OCI-LY1 (cell line): ENCODE measurements at regions not wholly inside any gene's neighbourhood (a gene's known extent, or its start where the extent isn't known, plus 50 kb on each side); places are given as distances from the start of the nearest gene placed in this dataset.

Experiments
- H2AFZ ChIP-seq: fragments of 200-600 bp; sonication (generic), shearing (Covaris generic); 2 replicates; pipeline ENCODE4 v1.6.0; 2014; ENCODE audit warnings: antibody characterized with exemption, mild to moderate bottlenecking, low read length
- H3F3A ChIP-seq: fragments of 200-600 bp; sonication (generic), shearing (Covaris generic); 2 replicates; pipeline ENCODE4 v1.6.0; 2014; ENCODE audit warnings: mild to moderate bottlenecking, antibody characterized with exemption, low read length, moderate library complexity; ENCODE audit not compliant: insufficient read depth
- H3K27ac ChIP-seq: fragments of 200-600 bp; sonication (generic); 2 replicates; pipeline ENCODE4 v1.5.1; 2014; ENCODE audit warnings: low read length, mixed run types, mild to moderate bottlenecking, low read depth; ENCODE audit not compliant: poor library complexity, severe bottlenecking
- H3K27me3 ChIP-seq: fragments of 200-600 bp; sonication (generic); 2 replicates; pipeline ENCODE4 v1.6.0; 2014; ENCODE audit warnings: antibody characterized with exemption, mild to moderate bottlenecking, low read length, moderate library complexity; ENCODE audit not compliant: insufficient read depth
- H3K36me3 ChIP-seq: fragments of 200-600 bp; sonication (generic); 2 replicates; pipeline ENCODE4 v1.6.1; 2014; ENCODE audit warnings: mild to moderate bottlenecking, antibody characterized with exemption, low read length, moderate library complexity, mixed read lengths; ENCODE audit not compliant: insufficient read depth
- H3K4me1 ChIP-seq: fragments of 200-600 bp; sonication (generic); 2 replicates; pipeline ENCODE4 v1.5.1; 2014; ENCODE audit warnings: mild to moderate bottlenecking, low read length, moderate library complexity; ENCODE audit not compliant: insufficient read depth, severe bottlenecking
- H3K4me2 ChIP-seq: fragments of 200-600 bp; sonication (generic), shearing (Covaris generic); 2 replicates; pipeline ENCODE4 v1.6.1; 2014; ENCODE audit warnings: low read length
- H3K4me3 ChIP-seq: fragments of 200-600 bp; sonication (generic); 2 replicates; pipeline ENCODE4 v1.5.1; 2014; ENCODE audit warnings: low read length, low read depth, mild to moderate bottlenecking, mixed read lengths; ENCODE audit not compliant: poor library complexity, severe bottlenecking
- H3K79me2 ChIP-seq: fragments of 200-600 bp; shearing (Covaris generic); 2 replicates; pipeline ENCODE4 v1.6.1; 2016; ENCODE audit warnings: mixed run types, low read length, mixed read lengths; ENCODE audit not compliant: insufficient read depth
- H3K9ac ChIP-seq: fragments of 200-600 bp; sonication (generic), shearing (Covaris generic); 2 replicates; pipeline ENCODE4 v1.6.1; 2014; ENCODE audit warnings: mild to moderate bottlenecking, low read length, mixed read lengths
- H3K9me2 ChIP-seq: fragments of 200-600 bp; sonication (generic), shearing (Covaris generic); 2 replicates; pipeline ENCODE4 v1.6.1; 2014; ENCODE audit warnings: low read depth, mild to moderate bottlenecking, low read length, mixed read lengths
- H3K9me3 ChIP-seq: fragments of 200-600 bp; shearing (Covaris generic); 2 replicates; pipeline ENCODE4 v1.6.1; 2014; ENCODE audit warnings: low read length, mixed read lengths
- H4K20me1 ChIP-seq: fragments of 200-600 bp; sonication (generic), shearing (Covaris generic); 2 replicates; pipeline ENCODE4 v1.6.0; 2016; ENCODE audit warnings: mild to moderate bottlenecking, low read length; ENCODE audit not compliant: insufficient read depth
- CTCF ChIP-seq: fragments of 200-600 bp; sonication (generic), shearing (Covaris generic); IDR thresholded peaks from 2 replicates; pipeline ENCODE4 v1.5.1; 2017; ENCODE audit warnings: mild to moderate bottlenecking, antibody characterized with exemption, low read length, moderate library complexity, mixed read lengths
- EZH2 ChIP-seq: fragments of 200-600 bp; sonication (generic), shearing (Covaris generic); IDR thresholded peaks from 2 replicates; pipeline ENCODE4 v1.8.0; 2017; ENCODE audit warnings: borderline replicate concordance, mixed run types, mild to moderate bottlenecking, antibody characterized with exemption, low read length, moderate library complexity, mixed read lengths

DNA sequence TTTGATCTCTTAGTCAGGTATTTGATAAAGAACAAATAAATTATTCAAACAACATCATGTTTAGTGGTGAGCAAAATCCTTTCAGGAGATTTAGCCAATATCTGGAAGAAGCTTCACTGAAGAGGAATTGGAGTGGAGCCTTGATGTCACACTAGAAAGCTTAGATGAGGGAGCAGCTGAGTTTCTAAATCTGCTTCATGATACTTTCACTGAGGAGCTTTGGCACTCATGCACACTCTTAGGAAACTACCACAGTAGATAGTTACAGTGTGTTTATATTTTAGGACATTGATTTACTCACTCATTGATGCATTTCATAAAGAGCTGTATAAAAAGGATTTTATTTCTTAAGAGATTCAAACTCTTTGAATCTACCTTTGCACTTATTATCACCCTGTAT, 366.2 kb upstream of the BTBD3 start:
- no peaks in the 10 kb centered on the region for H3K27me3 ChIP-seq
- no peaks in the 10 kb centered on the region for H3K4me1 ChIP-seq
- no peaks in the 10 kb centered on the region for H4K20me1 ChIP-seq
- H3K9me2 ChIP-seq: no peaks in the 10 kb centered on the region
- no peak for TF ChIP-seq EZH2
- no peak for TF ChIP-seq CTCF
- no peak overlapping the region for H3K9ac ChIP-seq
- no peak overlapping the region for H3K27ac ChIP-seq
- H3K36me3 ChIP-seq: no peaks in the 10 kb centered on the region
- H2AFZ ChIP-seq: no peak overlapping the region
- no peaks in the 10 kb centered on the region for H3K79me2 ChIP-seq
- H3K9me3 ChIP-seq: no peaks in the 10 kb centered on the region
- H3K4me2 ChIP-seq: no peak overlapping the region
- H3K4me3 ChIP-seq: no peak overlapping the region
- H3F3A ChIP-seq: no peaks in the 10 kb centered on the region

DNA sequence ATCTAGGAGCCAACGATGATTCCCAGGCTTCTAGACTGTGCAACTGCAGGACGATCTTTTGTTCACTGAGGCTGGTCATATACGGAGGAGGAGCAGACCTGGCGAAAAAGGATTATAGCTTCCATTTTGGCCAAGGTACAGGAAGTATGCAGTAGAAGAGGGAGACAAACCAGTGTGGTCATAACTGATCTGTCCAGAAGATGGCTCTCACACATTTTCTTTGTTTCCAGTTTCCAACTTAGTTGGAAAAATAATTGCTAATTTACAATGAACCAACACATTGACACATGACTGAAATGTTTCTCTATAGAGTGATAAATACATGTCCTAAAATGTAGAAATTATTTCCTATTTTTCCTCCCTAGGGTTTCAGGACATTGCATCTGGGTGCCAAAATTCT, 364.1 kb upstream of the BTBD3 start:
- H3K27ac ChIP-seq: no peak overlapping the region
- H3K36me3 ChIP-seq: no peaks in the 10 kb centered on the region
- H4K20me1 ChIP-seq: no peaks in the 10 kb centered on the region
- H3K9ac ChIP-seq: no peak overlapping the region
- no peaks in the 10 kb centered on the region for H3K9me3 ChIP-seq
- no peaks in the 10 kb centered on the region for H3K27me3 ChIP-seq
- H3K4me1 ChIP-seq: no peaks in the 10 kb centered on the region
- H3K4me3 ChIP-seq: no peak overlapping the region
- no peaks in the 10 kb centered on the region for H3K79me2 ChIP-seq
- H3K9me2 ChIP-seq: no peaks in the 10 kb centered on the region
- no peaks in the 10 kb centered on the region for H3F3A ChIP-seq
- H2AFZ ChIP-seq: no peak overlapping the region
- H3K4me2 ChIP-seq: no peak overlapping the region
- peak; percentile 11; the same call in 1 of the 2 replicates for TF ChIP-seq CTCF
- no peak for TF ChIP-seq EZH2

- Histone ChIP-seq H3K36me3 (no peaks in the 10 kb centered on the region), H3F3A (no peaks in the 10 kb centered on the region), H3K4me2 (no peak overlapping the region), H3K27ac (no peak overlapping the region), H3K9ac (no peak overlapping the region), H4K20me1 (no peaks in the 10 kb centered on the region), H3K9me3 (no peaks in the 10 kb centered on the region), H3K4me1 (no peaks in the 10 kb centered on the region), H2AFZ (no peak overlapping the region), H3K9me2 (no peaks in the 10 kb centered on the region), H3K27me3 (no peaks in the 10 kb centered on the region), H3K79me2 (no peaks in the 10 kb centered on the region), H3K4me3 (no peak overlapping the region)
- TF ChIP-seq EZH2 (no peak), CTCF (no peak)
Observed at GRCh38 chr20:11555510-11555909, 362.2 kb upstream of the BTBD3 start.
